GM10248 (cell line): ENCODE measurements at regions not wholly inside any gene's neighbourhood (a gene's known extent, or its start where the extent isn't known, plus 50 kb on each side); places are given as distances from the start of the nearest gene placed in this dataset.

Source experiments
- CTCF ChIA-PET: fragments of 300-600 bp; sonication (Branson Sonifier 250); formaldehyde crosslinking; extraction: SDS; loops from one replicate; lab custom pipeline; 2021; ENCODE audit warnings: antibody characterized with exemption; lab: Yijun Ruan, JAX
- POLR2A ChIA-PET: fragments of 350-650 bp; sonication (Branson Sonifier 250); formaldehyde crosslinking; extraction: SDS; loops from one replicate; lab custom pipeline; 2020; ENCODE audit warnings: antibody characterized with exemption; lab: Yijun Ruan, JAX
- DNase-seq: peaks from one replicate; pipeline ENCODE4 v3.0.0; 2012; ENCODE audit errors: extremely low spot score
- CTCF ChIP-seq: IDR thresholded peaks from 2 replicates; pipeline ENCODE4 v1.5.1; 2012; ENCODE audit warnings: mild to moderate bottlenecking, low read depth; ENCODE audit errors: extremely low read depth, missing control alignments, control extremely low read depth

- ChIA-PET POLR2A (no interaction called here), CTCF (interaction anchor here (1.0 kb wide), 1 partner anchor 10 kb away, joined by 3 read pairs; no protein-coding TSS in a partner anchor)
- TF ChIP-seq CTCF: no peak
- DNase-seq: no peak
These were observed 254.0 kb upstream of the IRX1 start for GRCh38 chr5:3341446-3342240.

- CTCF ChIA-PET: no interaction called here
- no peak for TF ChIP-seq CTCF
- DNase-seq: no peak
- POLR2A ChIA-PET: no interaction called here
These were observed 255.2 kb upstream of the IRX1 start for GRCh38 chr5:3340471-3340870.

- ChIA-PET CTCF (no interaction called here), POLR2A (no interaction called here)
- no peak for TF ChIP-seq CTCF
- no peak for DNase-seq
These were observed 255.9 kb upstream of the IRX1 start for GRCh38 chr5:3339798-3340115.

DNA sequence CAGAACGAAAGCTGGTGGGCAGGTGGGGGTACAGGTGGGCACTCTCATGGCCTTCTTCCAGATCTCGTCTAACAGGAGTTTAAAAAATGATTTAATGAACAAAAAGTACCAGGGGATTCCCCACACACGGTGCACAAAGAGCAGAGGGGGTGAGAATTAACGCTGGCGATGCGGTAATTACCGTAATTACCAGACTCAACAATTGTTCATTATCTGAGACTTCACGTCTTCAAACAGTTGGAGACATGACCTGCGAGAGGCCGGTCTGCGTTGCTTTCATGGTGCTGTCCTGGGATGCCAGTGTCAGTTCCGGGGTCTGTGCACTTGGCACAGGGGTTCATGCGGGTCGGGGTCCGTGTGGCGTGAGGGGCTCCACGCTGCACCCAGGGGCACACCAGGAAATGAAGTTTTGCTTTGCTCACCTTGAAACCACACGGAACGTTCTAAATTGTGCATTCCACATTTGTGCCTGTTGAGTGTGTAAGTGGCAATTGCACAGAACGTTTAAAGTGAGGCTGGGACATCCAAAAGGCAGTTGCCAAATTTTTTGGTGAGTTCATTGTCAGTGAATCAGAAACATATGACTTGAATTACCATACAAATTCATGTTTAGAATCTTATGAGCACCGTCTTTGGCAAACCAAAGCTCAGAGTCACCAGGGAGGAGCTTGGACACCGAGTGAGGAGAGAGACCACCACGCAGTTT lies 256.4 kb upstream of the IRX1 start:
- CTCF ChIA-PET: no interaction called here
- TF ChIP-seq CTCF: no peak
- POLR2A ChIA-PET: no interaction called here
- DNase-seq: no peak

GRCh38 chr5:3337812-3338541 lies 257.7 kb upstream of the IRX1 start:
- POLR2A ChIA-PET: no interaction called here
- no peak for DNase-seq
- CTCF ChIA-PET: no interaction called here
- TF ChIP-seq CTCF: no peak

DNA sequence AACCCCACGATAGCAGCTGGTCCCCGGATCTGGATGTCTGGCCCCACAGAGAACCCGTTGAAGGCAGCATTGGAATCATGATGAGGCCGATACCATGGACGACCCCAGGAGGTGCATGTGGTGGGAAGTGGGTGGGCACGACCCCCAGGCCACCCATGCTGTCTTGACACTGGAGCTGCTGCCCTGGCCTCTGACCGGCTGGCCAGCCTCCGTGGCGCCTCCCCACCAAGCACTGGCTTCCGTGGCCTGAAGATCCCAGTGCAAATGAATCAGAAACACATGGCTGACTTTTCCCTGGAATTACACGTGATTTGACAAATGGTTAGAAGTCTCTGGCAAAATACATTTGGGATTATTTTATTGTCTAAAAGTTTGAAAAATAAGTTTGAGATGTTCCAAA lies 259.0 kb upstream of the IRX1 start:
- POLR2A ChIA-PET: no interaction called here
- CTCF ChIA-PET: no interaction called here
- no peak for TF ChIP-seq CTCF
- DNase-seq: no peak
